ENCODE measurements at regions not wholly inside any gene's neighbourhood (a gene's known extent, or its start where the extent isn't known, plus 50 kb on each side); places are given as distances from the start of the nearest gene placed in this dataset.
"Not testable (repeated sequence)": the region's sequence is repeated elsewhere in the genome, so short reads cannot be mapped to it uniquely, and the experiment has no call there.

DNA sequence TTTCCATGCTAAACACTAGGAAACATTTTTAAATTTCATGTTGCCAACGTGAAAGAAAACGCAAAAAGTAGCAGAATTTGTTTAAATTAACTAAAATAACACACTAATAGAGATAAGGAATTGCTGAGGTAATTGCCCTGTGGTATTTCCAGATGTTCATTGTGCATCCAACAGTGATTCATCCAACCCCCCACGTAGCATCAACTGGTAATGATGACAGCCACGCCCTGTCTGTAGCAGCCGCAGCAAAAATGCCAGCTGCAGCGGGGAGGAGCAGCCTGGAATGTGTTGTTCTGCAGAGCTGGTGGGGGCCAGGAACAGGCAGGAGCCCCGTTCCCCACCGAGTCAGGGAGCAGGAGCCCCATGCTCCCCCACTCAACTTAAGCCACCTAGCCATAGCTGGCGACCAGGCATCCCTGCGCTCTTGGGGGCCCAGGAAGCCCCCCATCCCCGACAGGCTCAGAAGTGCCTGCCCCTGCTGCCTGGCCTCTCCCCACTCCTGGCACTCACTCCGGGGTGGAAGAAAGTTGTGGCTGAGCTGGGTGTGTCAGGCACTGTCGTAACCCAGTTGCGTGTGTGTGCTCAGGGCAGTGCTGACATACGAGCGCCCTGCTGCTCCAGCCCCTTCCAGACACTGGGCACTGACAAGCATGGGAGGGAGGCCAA lies 695.1 kb upstream of the ACVR2A start:
- no peak overlapping the region for H3K9ac ChIP-seq (ENCODE audit: low read depth, low read length)
- H3K36me3 ChIP-seq (ENCODE audit: control insufficient read depth, insufficient read depth, low read length): no peaks in the 10 kb centered on the region
- H3K27ac ChIP-seq (ENCODE audit: low read depth, low read length): no peak overlapping the region
- no peaks in the 10 kb centered on the region for H3K4me1 ChIP-seq (ENCODE audit: control insufficient read depth, insufficient read depth, low read length)
- no peaks in the 10 kb centered on the region for H3K27me3 ChIP-seq (ENCODE audit: control insufficient read depth, insufficient read depth, low read length)
- peaks cover 18% of the 10 kb centered on the region for H3K9me3 ChIP-seq (ENCODE audit: control insufficient read depth, insufficient read depth, low read length)
- no peak overlapping the region for H3K4me3 ChIP-seq (ENCODE audit: low read depth, low read length)

DNA sequence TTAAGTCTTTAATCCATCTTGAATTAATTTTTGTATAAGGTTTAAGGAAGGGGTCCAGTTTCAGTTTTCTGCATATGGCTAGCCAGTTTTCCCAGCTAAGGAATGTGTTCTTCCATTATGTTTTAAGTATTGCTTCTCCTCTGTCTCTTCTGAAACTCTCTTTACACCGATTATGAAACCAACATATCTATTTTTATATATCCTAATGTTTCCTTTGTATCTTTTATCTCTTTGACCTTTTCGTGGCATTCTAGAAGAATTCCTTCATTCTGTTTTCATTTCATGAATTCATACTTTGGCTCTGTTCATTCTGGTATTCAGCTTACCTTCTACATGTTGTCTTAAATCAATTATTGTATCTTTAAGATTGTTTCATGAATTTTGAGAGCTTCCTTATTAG lies 697.0 kb upstream of the ACVR2A start:
- peaks cover 18% of the 10 kb centered on the region for H3K9me3 ChIP-seq (ENCODE audit: control insufficient read depth, insufficient read depth, low read length)
- no peaks in the 10 kb centered on the region for H3K27me3 ChIP-seq (ENCODE audit: control insufficient read depth, insufficient read depth, low read length)
- no peaks in the 10 kb centered on the region for H3K4me1 ChIP-seq (ENCODE audit: control insufficient read depth, insufficient read depth, low read length)
- no peak overlapping the region for H3K9ac ChIP-seq (ENCODE audit: low read depth, low read length)
- H3K27ac ChIP-seq (ENCODE audit: low read depth, low read length): no peak overlapping the region
- H3K36me3 ChIP-seq (ENCODE audit: control insufficient read depth, insufficient read depth, low read length): no peaks in the 10 kb centered on the region
- no peak overlapping the region for H3K4me3 ChIP-seq (ENCODE audit: low read depth, low read length)

DNA sequence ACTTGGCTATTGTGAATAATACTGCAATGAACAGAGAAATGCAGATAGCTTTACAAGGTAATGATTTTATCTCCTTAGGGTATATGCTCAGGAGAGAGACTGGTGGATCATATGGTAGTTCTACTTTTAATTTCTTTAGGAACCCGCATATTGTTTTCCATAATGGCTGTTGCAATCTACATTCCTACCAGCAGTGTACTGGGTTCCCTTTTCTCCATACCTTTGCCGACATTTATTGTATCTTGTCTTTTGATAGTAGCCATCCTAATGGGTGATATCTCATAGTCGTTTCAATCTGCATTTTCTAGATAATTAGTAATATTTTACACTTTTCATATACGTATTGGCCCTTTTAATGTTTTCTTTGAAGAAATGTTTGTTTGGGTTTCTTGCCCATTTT lies 702.9 kb upstream of the ACVR2A start:
- Histone ChIP-seq H3K27me3 (ENCODE audit: control insufficient read depth, insufficient read depth, low read length) (no peaks in the 10 kb centered on the region), H3K36me3 (ENCODE audit: control insufficient read depth, insufficient read depth, low read length) (no peaks in the 10 kb centered on the region), H3K9me3 (ENCODE audit: control insufficient read depth, insufficient read depth, low read length) (no peaks in the 10 kb centered on the region), H3K4me1 (ENCODE audit: control insufficient read depth, insufficient read depth, low read length) (no peaks in the 10 kb centered on the region), H3K27ac (ENCODE audit: low read depth, low read length) (no peak overlapping the region), H3K9ac (ENCODE audit: low read depth, low read length) (no peak overlapping the region), H3K4me3 (ENCODE audit: low read depth, low read length) (no peak overlapping the region)

DNA sequence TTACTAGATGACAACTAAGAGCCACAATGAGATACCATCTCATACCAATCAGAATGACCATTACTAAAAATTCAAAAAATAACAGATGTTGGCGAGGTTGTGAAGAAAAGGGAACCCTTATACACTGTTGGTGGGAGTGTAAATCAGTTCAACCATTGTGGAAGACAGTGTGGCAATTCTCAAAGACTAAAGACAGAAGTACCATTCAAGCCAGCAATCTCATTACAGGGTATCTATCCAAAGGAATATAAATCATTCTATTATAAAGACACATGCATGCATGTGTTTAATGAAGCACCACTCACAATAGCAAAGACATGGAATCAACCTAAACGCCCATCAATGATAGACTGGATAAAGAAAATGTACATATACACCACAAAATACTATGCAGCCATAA lies 705.1 kb upstream of the ACVR2A start:
- not testable (repeated sequence) for H3K4me1 ChIP-seq (ENCODE audit: control insufficient read depth, insufficient read depth, low read length)

DNA sequence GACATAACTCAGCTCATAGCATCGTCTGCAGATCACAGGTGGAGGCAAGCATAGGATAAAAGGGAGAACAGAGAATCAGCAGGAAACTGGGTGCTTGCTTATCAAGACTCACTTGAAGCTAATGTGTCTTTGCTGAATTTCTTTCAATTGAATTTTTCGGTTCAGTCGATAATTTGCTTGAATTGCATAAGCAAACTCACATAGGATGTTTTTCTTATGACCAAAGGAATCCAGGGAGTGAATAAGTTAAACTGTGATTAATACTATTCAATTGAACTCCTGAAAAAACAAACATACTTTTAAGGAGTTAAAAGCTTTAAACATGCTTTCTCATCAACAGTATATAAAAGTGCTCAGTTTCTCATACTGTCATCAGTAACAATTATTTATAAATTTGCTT lies 707.1 kb upstream of the ACVR2A start:
- peaks cover 6% of the 10 kb centered on the region; the same call in 1 of the 2 replicates for H3K4me1 ChIP-seq (ENCODE audit: control insufficient read depth, insufficient read depth, low read length)
- no peaks in the 10 kb centered on the region for H3K27me3 ChIP-seq (ENCODE audit: control insufficient read depth, insufficient read depth, low read length)
- H3K27ac ChIP-seq (ENCODE audit: low read depth, low read length): no peak overlapping the region
- H3K9me3 ChIP-seq (ENCODE audit: control insufficient read depth, insufficient read depth, low read length): no peaks in the 10 kb centered on the region
- no peak overlapping the region for H3K9ac ChIP-seq (ENCODE audit: low read depth, low read length)
- H3K4me3 ChIP-seq (ENCODE audit: low read depth, low read length): no peak overlapping the region
- H3K36me3 ChIP-seq (ENCODE audit: control insufficient read depth, insufficient read depth, low read length): no peaks in the 10 kb centered on the region

More for the DNA sequence above, 705.1 kb upstream of the ACVR2A start:
- not testable (repeated sequence) for H3K27me3 ChIP-seq (ENCODE audit: control insufficient read depth, insufficient read depth, low read length); H3K9me3 ChIP-seq (ENCODE audit: control insufficient read depth, insufficient read depth, low read length); H3K4me3 ChIP-seq (ENCODE audit: low read depth, low read length); H3K27ac ChIP-seq (ENCODE audit: low read depth, low read length); H3K36me3 ChIP-seq (ENCODE audit: control insufficient read depth, insufficient read depth, low read length); H3K9ac ChIP-seq (ENCODE audit: low read depth, low read length)

DNA sequence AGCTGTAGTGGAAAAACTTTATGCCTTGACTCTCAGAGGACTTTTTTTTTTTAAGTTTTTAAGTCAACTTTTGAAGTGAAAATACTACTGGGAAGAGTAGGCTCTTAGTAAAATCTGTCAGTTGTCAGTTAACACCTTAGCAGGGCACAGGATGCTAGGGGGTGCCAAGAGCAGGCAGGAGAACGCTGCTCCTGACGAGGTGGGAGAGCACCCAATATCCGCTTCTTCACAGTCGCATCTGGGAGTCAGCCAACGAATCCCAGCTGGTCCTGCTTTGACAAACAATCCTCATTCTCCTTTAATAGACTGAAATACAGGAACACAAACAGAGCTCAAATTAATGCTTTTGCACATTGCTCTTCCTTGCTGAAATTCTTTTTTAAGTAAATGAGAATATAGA lies 709.5 kb upstream of the ACVR2A start:
- Histone ChIP-seq H3K4me1 (ENCODE audit: control insufficient read depth, insufficient read depth, low read length) (peaks cover 6% of the 10 kb centered on the region; the same call in 1 of the 2 replicates), H3K4me3 (ENCODE audit: low read depth, low read length) (no peak overlapping the region), H3K9ac (ENCODE audit: low read depth, low read length) (no peak overlapping the region), H3K27me3 (ENCODE audit: control insufficient read depth, insufficient read depth, low read length) (no peaks in the 10 kb centered on the region), H3K9me3 (ENCODE audit: control insufficient read depth, insufficient read depth, low read length) (no peaks in the 10 kb centered on the region), H3K36me3 (ENCODE audit: control insufficient read depth, insufficient read depth, low read length) (no peaks in the 10 kb centered on the region), H3K27ac (ENCODE audit: low read depth, low read length) (no peak overlapping the region)

DNA sequence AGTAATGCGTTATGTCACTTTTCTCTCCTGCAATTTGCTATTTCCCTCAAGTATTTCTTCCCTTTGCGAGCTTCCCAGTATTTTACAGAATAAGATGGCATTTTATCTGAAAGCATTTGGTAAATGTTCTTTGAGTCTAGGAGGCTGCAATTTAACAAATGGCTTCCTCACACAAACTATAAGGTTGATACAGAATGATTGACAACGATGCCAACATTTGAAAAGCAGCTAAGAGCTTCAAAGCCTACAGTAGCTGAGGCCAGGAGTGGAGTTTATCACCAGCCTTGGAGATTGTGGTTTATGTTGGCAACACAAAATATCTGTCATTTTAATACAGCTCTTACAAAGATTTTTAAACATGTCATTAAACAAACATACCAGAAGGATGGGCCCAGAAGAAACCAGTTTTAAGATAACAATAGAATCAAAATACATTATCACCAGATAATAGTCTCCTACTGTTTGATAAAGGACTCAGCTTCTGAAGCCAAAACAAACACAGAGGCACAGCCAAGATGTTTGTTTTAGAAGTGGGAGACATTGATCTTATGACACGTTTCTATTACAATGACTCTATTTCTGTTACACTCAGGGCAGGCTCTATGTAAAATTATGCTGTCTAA lies 711.4 kb upstream of the ACVR2A start:
- Histone ChIP-seq H3K9ac (ENCODE audit: low read depth, low read length) (no peak overlapping the region), H3K36me3 (ENCODE audit: control insufficient read depth, insufficient read depth, low read length) (no peaks in the 10 kb centered on the region), H3K4me1 (ENCODE audit: control insufficient read depth, insufficient read depth, low read length) (peaks cover 6% of the 10 kb centered on the region; the same call in 1 of the 2 replicates), H3K27me3 (ENCODE audit: control insufficient read depth, insufficient read depth, low read length) (no peaks in the 10 kb centered on the region), H3K4me3 (ENCODE audit: low read depth, low read length) (no peak overlapping the region), H3K9me3 (ENCODE audit: control insufficient read depth, insufficient read depth, low read length) (no peaks in the 10 kb centered on the region), H3K27ac (ENCODE audit: low read depth, low read length) (no peak overlapping the region)

DNA sequence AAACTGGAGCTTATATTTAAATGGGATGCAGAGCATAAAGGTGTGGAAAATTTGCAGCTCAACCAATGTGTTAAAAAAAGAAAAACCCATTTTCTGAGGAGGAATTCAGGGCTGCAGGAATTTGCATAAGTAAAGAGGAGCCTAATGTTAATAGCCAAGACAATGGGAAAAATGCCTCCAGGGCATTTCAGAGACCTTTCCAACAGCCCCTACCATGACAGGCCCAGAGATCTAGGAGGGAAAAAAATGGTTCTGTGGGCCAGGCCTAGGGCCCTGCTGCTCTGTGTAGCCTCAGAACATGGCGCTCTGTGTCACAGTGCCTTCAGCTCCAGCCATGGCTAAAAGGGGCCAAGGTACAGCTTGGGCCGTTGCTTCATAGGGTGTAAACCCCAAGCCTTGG lies 719.7 kb upstream of the ACVR2A start:
- no peak overlapping the region for H3K27ac ChIP-seq (ENCODE audit: low read depth, low read length)
- H3K4me3 ChIP-seq (ENCODE audit: low read depth, low read length): no peak overlapping the region
- no peaks in the 10 kb centered on the region for H3K27me3 ChIP-seq (ENCODE audit: control insufficient read depth, insufficient read depth, low read length)
- no peak overlapping the region for H3K9ac ChIP-seq (ENCODE audit: low read depth, low read length)
- peaks cover 33% of the 10 kb centered on the region for H3K9me3 ChIP-seq (ENCODE audit: control insufficient read depth, insufficient read depth, low read length)
- H3K4me1 ChIP-seq (ENCODE audit: control insufficient read depth, insufficient read depth, low read length): no peaks in the 10 kb centered on the region
- H3K36me3 ChIP-seq (ENCODE audit: control insufficient read depth, insufficient read depth, low read length): no peaks in the 10 kb centered on the region

DNA sequence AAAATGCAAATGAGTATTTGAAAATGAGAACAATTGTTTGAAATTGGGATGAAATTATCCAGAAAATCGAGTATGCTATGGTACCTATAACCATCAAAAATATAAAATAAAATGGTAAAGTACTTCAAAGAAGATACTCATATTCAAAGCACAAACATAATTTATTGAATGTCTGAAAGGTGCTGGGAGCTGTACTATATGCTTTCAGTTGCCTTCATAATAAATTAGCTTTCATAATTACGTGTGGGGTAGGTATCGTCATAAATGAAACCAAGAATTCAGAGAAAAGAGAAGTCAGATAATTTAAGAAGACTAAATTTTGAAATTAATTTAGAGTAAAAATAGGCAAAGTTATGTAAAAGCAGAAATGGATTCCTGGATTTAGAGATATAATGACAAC lies 721.9 kb upstream of the ACVR2A start:
- no peaks in the 10 kb centered on the region for H3K4me1 ChIP-seq (ENCODE audit: control insufficient read depth, insufficient read depth, low read length)
- no peak overlapping the region for H3K4me3 ChIP-seq (ENCODE audit: low read depth, low read length)
- H3K27ac ChIP-seq (ENCODE audit: low read depth, low read length): no peak overlapping the region
- peaks cover 33% of the 10 kb centered on the region for H3K9me3 ChIP-seq (ENCODE audit: control insufficient read depth, insufficient read depth, low read length)
- H3K27me3 ChIP-seq (ENCODE audit: control insufficient read depth, insufficient read depth, low read length): no peaks in the 10 kb centered on the region
- H3K36me3 ChIP-seq (ENCODE audit: control insufficient read depth, insufficient read depth, low read length): no peaks in the 10 kb centered on the region
- no peak overlapping the region for H3K9ac ChIP-seq (ENCODE audit: low read depth, low read length)

DNA sequence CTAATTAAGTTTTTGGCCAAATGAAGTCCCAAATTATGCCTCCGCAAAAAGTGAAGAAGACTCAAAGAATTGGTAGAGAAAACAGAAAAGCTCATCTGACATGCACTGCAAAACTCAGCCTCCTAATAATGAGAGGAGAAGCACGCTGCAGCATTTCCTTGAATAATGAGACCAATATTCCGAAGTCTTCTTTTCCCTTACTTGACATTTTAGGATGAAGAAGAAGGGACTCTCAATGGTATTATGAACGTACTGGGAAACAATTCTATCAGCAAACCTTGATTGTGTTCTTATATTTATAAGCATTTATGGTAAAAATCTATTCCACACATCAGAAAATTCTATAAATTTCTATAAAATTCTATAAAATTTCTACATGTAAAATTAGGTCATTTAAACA lies 733.9 kb upstream of the ACVR2A start:
- Histone ChIP-seq H3K4me3 (ENCODE audit: low read depth, low read length) (no peak overlapping the region), H3K9ac (ENCODE audit: low read depth, low read length) (no peak overlapping the region), H3K27ac (ENCODE audit: low read depth, low read length) (no peak overlapping the region), H3K27me3 (ENCODE audit: control insufficient read depth, insufficient read depth, low read length) (no peaks in the 10 kb centered on the region), H3K36me3 (ENCODE audit: control insufficient read depth, insufficient read depth, low read length) (no peaks in the 10 kb centered on the region), H3K9me3 (ENCODE audit: control insufficient read depth, insufficient read depth, low read length) (no peaks in the 10 kb centered on the region), H3K4me1 (ENCODE audit: control insufficient read depth, insufficient read depth, low read length) (peaks cover 3% of the 10 kb centered on the region; the same call in 1 of the 2 replicates)

DNA sequence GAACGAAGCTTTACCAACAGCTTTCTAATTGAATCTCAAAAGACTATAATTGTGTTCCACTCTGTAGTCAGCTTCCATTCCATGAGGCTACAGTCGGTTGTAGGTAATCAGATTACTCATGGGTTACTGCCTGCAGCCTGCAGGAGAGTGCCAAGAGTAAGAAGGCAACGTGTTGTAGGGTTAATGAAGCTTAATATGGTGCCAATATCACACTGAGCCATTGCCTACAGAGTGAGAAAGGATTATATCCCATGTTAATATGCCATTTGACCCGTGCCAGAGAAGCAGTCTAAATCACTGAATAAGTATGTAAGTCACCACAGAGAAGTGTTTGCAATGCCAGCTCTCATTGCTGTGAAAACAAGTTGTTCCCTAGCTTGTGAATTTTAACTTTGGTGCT lies 734.5 kb upstream of the ACVR2A start:
- Histone ChIP-seq H3K27me3 (ENCODE audit: control insufficient read depth, insufficient read depth, low read length) (no peaks in the 10 kb centered on the region), H3K4me1 (ENCODE audit: control insufficient read depth, insufficient read depth, low read length) (peaks cover 3% of the 10 kb centered on the region; the same call in 1 of the 2 replicates)

More for the DNA sequence above, 734.5 kb upstream of the ACVR2A start:
- no peak overlapping the region for H3K4me3 ChIP-seq (ENCODE audit: low read depth, low read length)
- H3K36me3 ChIP-seq (ENCODE audit: control insufficient read depth, insufficient read depth, low read length): no peaks in the 10 kb centered on the region
- no peak overlapping the region for H3K27ac ChIP-seq (ENCODE audit: low read depth, low read length)
- no peak overlapping the region for H3K9ac ChIP-seq (ENCODE audit: low read depth, low read length)
- H3K9me3 ChIP-seq (ENCODE audit: control insufficient read depth, insufficient read depth, low read length): no peaks in the 10 kb centered on the region

Data from HUES48 (cell line).